GM18520 (cell line): ENCODE measurements at regions not wholly inside any gene's neighbourhood (a gene's known extent, or its start where the extent isn't known, plus 50 kb on each side); places are given as distances from the start of the nearest gene placed in this dataset.

ENCODE experiments used
- ATAC-seq: cut with Tn5 transposase; IDR thresholded peaks from one replicate; pipeline ENCODE4 v1.9.1; 2021; ENCODE audit not compliant: unreplicated experiment

GRCh38 chr4:30281986-30282385, 438.2 kb upstream of the PCDH7 start:
- no peak for ATAC-seq

GRCh38 chr4:30283336-30283735, 436.8 kb upstream of the PCDH7 start:
- ATAC-seq: no peak

- no peak for ATAC-seq
Measured at GRCh38 chr4:30294295-30294694, 425.9 kb upstream of the PCDH7 start.

GRCh38 chr4:30295652-30296051, 424.5 kb upstream of the PCDH7 start:
- no peak for ATAC-seq

- ATAC-seq: no peak
Measured at GRCh38 chr4:30314001-30314400, 406.2 kb upstream of the PCDH7 start.

GRCh38 chr4:30330894-30331652, 389.1 kb upstream of the PCDH7 start:
- no peak for ATAC-seq

- ATAC-seq: no peak
Measured at GRCh38 chr4:30341731-30342130, 378.4 kb upstream of the PCDH7 start.

- no peak for ATAC-seq
Measured at GRCh38 chr4:30350288-30350687, 369.9 kb upstream of the PCDH7 start.

GRCh38 chr4:30354605-30355004, 365.6 kb upstream of the PCDH7 start:
- ATAC-seq: no peak

GRCh38 chr4:30362436-30362835, 357.7 kb upstream of the PCDH7 start:
- ATAC-seq: no peak

- no peak for ATAC-seq
Measured at GRCh38 chr4:30370105-30370504, 350.1 kb upstream of the PCDH7 start.

GRCh38 chr4:30380404-30380998, 339.7 kb upstream of the PCDH7 start:
- peak; percentile 72 for ATAC-seq

- ATAC-seq: no peak
Measured at GRCh38 chr4:30385650-30386049, 334.5 kb upstream of the PCDH7 start.

GRCh38 chr4:30386266-30386895, 333.8 kb upstream of the PCDH7 start:
- ATAC-seq: no peak

GRCh38 chr4:30395902-30396301, 324.3 kb upstream of the PCDH7 start:
- ATAC-seq: no peak

- ATAC-seq: no peak
Measured at GRCh38 chr4:30396772-30397475, 323.2 kb upstream of the PCDH7 start.

- no peak for ATAC-seq
Measured at GRCh38 chr4:30399476-30399875, 320.7 kb upstream of the PCDH7 start.

- ATAC-seq: no peak
Measured at GRCh38 chr4:30402276-30402675, 317.9 kb upstream of the PCDH7 start.

- no peak for ATAC-seq
Measured at GRCh38 chr4:30413915-30414314, 306.3 kb upstream of the PCDH7 start.

GRCh38 chr4:30416547-30416946, 303.6 kb upstream of the PCDH7 start:
- ATAC-seq: no peak

- ATAC-seq: no peak
Measured at GRCh38 chr4:30427932-30428331, 292.2 kb upstream of the PCDH7 start.
